NCI-H146 (cell line): ENCODE measurements at regions not wholly inside any gene's neighbourhood (a gene's known extent, or its start where the extent isn't known, plus 50 kb on each side); places are given as distances from the start of the nearest gene placed in this dataset.

ENCODE experiments used
- DNase-seq: peaks from one replicate; lab custom pipeline; 2025; lab: John Stamatoyannopoulos, UW

GRCh38 chr10:57336865-57337264 lies 930.8 kb downstream of the IPMK start:
- DNase-seq: no peak

- DNase-seq: no peak
Observed at GRCh38 chr10:57336341-57336740, 931.4 kb downstream of the IPMK start.

GRCh38 chr10:57334523-57334922 lies 933.2 kb downstream of the IPMK start:
- DNase-seq: no peak

- no peak for DNase-seq
Observed at GRCh38 chr10:57333880-57334279, 933.8 kb downstream of the IPMK start.

- peak; percentile 78 for DNase-seq
Observed at GRCh38 chr10:57321400-57321854, 946.3 kb downstream of the IPMK start.

- peak; percentile 78 for DNase-seq
Observed at GRCh38 chr10:57320416-57320815, 947.3 kb downstream of the IPMK start.

- DNase-seq: no peak
Observed at GRCh38 chr10:57314046-57314445, 953.0 kb upstream of the ZWINT start.

- DNase-seq: no peak
Observed at GRCh38 chr10:57303566-57303965, 942.5 kb upstream of the ZWINT start.

- no peak for DNase-seq
Observed at GRCh38 chr10:57300718-57301117, 939.7 kb upstream of the ZWINT start.

GRCh38 chr10:57294698-57295097 lies 933.6 kb upstream of the ZWINT start:
- no peak for DNase-seq

- no peak for DNase-seq
Observed at GRCh38 chr10:57288754-57289153, 927.7 kb upstream of the ZWINT start.

GRCh38 chr10:57262892-57263291 lies 901.8 kb upstream of the ZWINT start:
- no peak for DNase-seq

GRCh38 chr10:57260175-57260574 lies 899.1 kb upstream of the ZWINT start:
- DNase-seq: no peak

- DNase-seq: no peak
Observed at GRCh38 chr10:57249615-57250281, 888.7 kb upstream of the ZWINT start.

GRCh38 chr10:57247271-57247670 lies 886.2 kb upstream of the ZWINT start:
- DNase-seq: no peak

GRCh38 chr10:57225920-57226319 lies 864.9 kb upstream of the ZWINT start:
- DNase-seq: no peak

GRCh38 chr10:57224811-57225210 lies 863.8 kb upstream of the ZWINT start:
- no peak for DNase-seq

- no peak for DNase-seq
Observed at GRCh38 chr10:57222603-57223002, 861.5 kb upstream of the ZWINT start.

- no peak for DNase-seq
Observed at GRCh38 chr10:57222129-57222528, 861.1 kb upstream of the ZWINT start.

- DNase-seq: no peak
Observed at GRCh38 chr10:57221674-57222073, 860.6 kb upstream of the ZWINT start.

- no peak for DNase-seq
Observed at GRCh38 chr10:57218382-57218781, 857.3 kb upstream of the ZWINT start.

- no peak for DNase-seq
Observed at GRCh38 chr10:57202356-57202755, 841.3 kb upstream of the ZWINT start.

- DNase-seq: no peak
Observed at GRCh38 chr10:57188846-57189245, 827.8 kb upstream of the ZWINT start.

- no peak for DNase-seq
Observed at GRCh38 chr10:57186201-57186600, 825.1 kb upstream of the ZWINT start.
